CD4-positive, alpha-beta memory T cell (primary cell): ENCODE measurements at regions not wholly inside any gene's neighbourhood (a gene's known extent, or its start where the extent isn't known, plus 50 kb on each side); places are given as distances from the start of the nearest gene placed in this dataset.

ENCODE experiments used
- CTCF ChIA-PET: fragments of 350-600 bp; sonication (Branson Sonifier 250); formaldehyde crosslinking; loops from one replicate; lab custom pipeline; 2021; ENCODE audit warnings: inconsistent platforms; ENCODE audit not compliant: partially characterized antibody; lab: Charles Lee
- POLR2A ChIA-PET: fragments of 350-600 bp; sonication (Branson Sonifier 250); formaldehyde crosslinking; loops from one replicate; lab custom pipeline; 2021; ENCODE audit not compliant: partially characterized antibody; lab: Charles Lee
- DNase-seq, 5 donors: peaks; one replicate each; pipeline versions ENCODE4 v3.0.0 to v3.0.0-alpha.2; 2020 to 2022; ENCODE audit warnings: mixed read lengths in 1 of 5
- H3K27ac ChIP-seq: one replicate; pipeline ENCODE4 v1.7.0; 2013; ENCODE audit warnings: low read depth, low read length
- H3K27me3 ChIP-seq: 2 replicates; pipeline ENCODE4 v1.7.0; 2013; ENCODE audit warnings: mild to moderate bottlenecking, low read length, moderate library complexity; ENCODE audit not compliant: insufficient read depth
- H3K36me3 ChIP-seq: 2 replicates; pipeline ENCODE4 v1.7.0; 2013; ENCODE audit warnings: mild to moderate bottlenecking, low read length, moderate library complexity; ENCODE audit not compliant: insufficient read depth
- H3K4me1 ChIP-seq: 2 replicates; pipeline ENCODE4 v1.7.0; 2013; ENCODE audit warnings: mild to moderate bottlenecking, low read length, moderate library complexity; ENCODE audit not compliant: insufficient read depth
- H3K4me3 ChIP-seq, 2 donors: one replicate each; pipeline ENCODE4 v1.7.0; 2013; ENCODE audit warnings: low read length in 2 of 2, mild to moderate bottlenecking in 1 of 2
- H3K9me3 ChIP-seq, 2 donors: one replicate each; pipeline ENCODE4 v1.7.0; 2013; ENCODE audit warnings: low read length in 2 of 2, control low read depth in 1 of 2; ENCODE audit not compliant: control insufficient read depth in 1 of 2
- H3K27ac Mint-ChIP-seq, 7 donors: one replicate each; pipeline ENCODE4 v1.8.0; 2020 to 2021; ENCODE audit warnings: mixed read lengths in 7 of 7, mild to moderate bottlenecking in 6 of 7, inconsistent platforms in 3 of 7, moderate library complexity in 3 of 7
- H3K27me3 Mint-ChIP-seq, 2 donors: one replicate each; pipeline ENCODE4 v1.8.0; 2020 to 2021; ENCODE audit warnings: mixed read lengths in 2 of 2
- H3K36me3 Mint-ChIP-seq, 2 donors: one replicate each; pipeline ENCODE4 v1.8.0; 2020 to 2021; ENCODE audit warnings: mixed read lengths in 2 of 2, inconsistent platforms in 1 of 2, mild to moderate bottlenecking in 1 of 2
- H3K4me1 Mint-ChIP-seq, 4 donors: one replicate each; pipeline ENCODE4 v1.8.0; 2020 to 2021; ENCODE audit warnings: mixed read lengths in 4 of 4, mild to moderate bottlenecking in 1 of 4
- H3K4me3 Mint-ChIP-seq, 8 donors: one replicate each; pipeline ENCODE4 v1.8.0; 2020 to 2021; ENCODE audit warnings: mixed read lengths in 8 of 8, mild to moderate bottlenecking in 7 of 8, moderate library complexity in 6 of 8, inconsistent platforms in 3 of 8
- H3K9me3 Mint-ChIP-seq, 8 donors: one replicate each; pipeline ENCODE4 v1.8.0; 2020 to 2021; ENCODE audit warnings: mixed read lengths in 8 of 8, mild to moderate bottlenecking in 5 of 8, inconsistent platforms in 3 of 8, moderate library complexity in 1 of 8
- intact Hi-C: fragments of 100-400 bp; cut with micrococcal nuclease; formaldehyde crosslinking; loops from one replicate; pipeline ENCODE4 v1.15.1; 2023

DNA sequence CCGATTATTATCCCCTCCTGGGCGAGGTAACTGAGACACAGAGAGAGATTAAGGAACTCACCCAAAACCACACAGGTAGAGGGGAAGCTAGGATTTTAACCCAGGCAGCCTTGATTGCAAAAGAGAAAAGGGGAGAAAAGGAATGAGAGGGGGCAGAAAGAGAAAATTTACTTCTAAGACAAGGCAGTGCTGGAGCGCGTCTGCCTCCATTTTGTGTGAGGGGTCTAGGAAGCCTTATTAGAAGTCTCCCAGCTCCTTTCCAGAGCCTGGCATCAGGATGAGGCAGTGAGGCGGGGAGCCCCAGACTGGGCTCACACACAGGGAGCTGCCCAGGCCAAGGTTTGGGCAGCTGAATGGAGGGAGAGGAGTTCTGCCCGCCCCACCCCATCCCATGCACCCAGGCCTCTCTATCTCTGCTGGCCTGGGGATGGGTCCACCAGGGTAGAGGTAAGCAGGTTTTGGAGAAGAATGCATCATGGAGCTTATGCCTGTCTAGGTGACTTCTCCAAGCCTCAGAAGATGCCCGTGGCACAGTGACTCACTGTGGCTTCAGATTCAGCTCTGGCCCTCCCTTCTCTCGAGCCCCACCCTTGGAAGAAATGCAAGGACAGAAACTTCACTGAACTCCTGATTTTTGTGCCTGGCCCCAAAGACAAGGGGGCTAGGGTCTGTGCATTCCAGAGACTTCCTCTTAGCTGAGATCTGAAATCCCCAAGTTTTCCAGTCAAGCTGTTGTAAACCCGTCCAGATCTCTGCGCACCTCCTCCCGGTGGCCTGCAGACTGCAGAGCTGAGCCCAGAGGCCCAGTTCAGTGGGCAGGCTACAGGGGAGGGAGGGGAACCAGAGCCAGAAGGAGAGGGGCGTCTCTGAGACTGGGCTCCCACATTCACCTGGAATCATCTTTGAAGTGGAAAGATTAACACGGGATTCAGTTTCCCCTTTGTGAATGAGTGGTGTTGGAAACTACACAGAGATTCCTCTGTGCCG is 95.1 kb upstream of the CDH5 start:
- H3K4me3 ChIP-seq = no peak overlapping the region
- POLR2A ChIA-PET = no interaction called here
- peaks cover 0 to 11% (median 8%) of the 10 kb centered on the region in 8 donors for H3K9me3 Mint-ChIP-seq
- no peak overlapping the region for H3K27ac Mint-ChIP-seq
- no peaks in the 10 kb centered on the region for H3K27me3 ChIP-seq
- no peaks in the 10 kb centered on the region for H3K36me3 ChIP-seq
- no peak for DNase-seq
- H3K4me1 ChIP-seq = peaks cover 12% of the 10 kb centered on the region
- H3K27me3 Mint-ChIP-seq = peaks cover 22 to 37% of the 10 kb centered on the region in 2 donors
- H3K9me3 ChIP-seq = no peaks in the 10 kb centered on the region
- intact Hi-C loops = no loop called here
- no peak overlapping the region for H3K27ac ChIP-seq
- CTCF ChIA-PET = interaction anchor here (1.2 to 1.4 kb wide), 2 partner anchors 9 to 13 kb away, joined by 3 to 5 read pairs; no protein-coding TSS in a partner anchor
- peaks cover 11 to 17% (median 13%) of the 10 kb centered on the region in 4 donors for H3K4me1 Mint-ChIP-seq
- H3K4me3 Mint-ChIP-seq = no peak overlapping the region
- no peaks in the 10 kb centered on the region for H3K36me3 Mint-ChIP-seq

DNA sequence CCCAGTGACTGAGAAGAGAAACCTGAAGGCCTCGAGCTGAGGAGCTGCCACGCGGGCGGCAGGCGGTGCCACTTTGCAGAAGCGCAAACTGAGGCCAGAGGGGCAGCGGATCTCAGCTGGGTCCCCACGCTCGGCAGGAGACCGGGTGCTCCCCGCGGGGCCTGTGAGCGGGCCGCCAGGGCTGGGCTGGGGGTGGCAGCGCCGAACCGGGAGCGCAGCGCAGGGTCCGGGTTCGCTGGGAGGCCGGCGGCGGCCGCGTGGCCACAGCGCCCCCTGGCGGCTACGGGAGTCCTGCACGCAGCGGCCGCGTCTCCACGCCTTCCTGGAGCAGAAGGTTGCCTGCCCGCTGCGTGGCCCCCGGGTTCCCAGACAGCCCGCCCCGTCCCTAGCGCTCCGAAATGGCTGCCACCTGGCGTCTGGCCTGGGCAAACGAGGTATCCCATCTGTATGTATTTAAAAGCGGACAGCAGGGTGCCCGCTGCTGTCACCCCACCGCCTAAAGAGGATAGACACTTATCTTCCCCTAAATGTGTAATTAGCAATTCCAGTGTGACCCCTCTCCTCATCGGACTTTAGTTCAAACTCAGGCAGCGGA is 96.1 kb upstream of the CDH5 start:
- ChIA-PET POLR2A (no interaction called here), CTCF (interaction anchor here (1.3 to 2.0 kb wide), 3 partner anchors 9 to 14 kb away, joined by 3 to 5 read pairs (median 4); no protein-coding TSS in a partner anchor)
- Mint-ChIP-seq H3K36me3 (no peaks in the 10 kb centered on the region), H3K27me3 (peaks cover 27 to 36% of the 10 kb centered on the region in 2 donors), H3K9me3 (peaks cover 0 to 2% (median 0%) of the 10 kb centered on the region in 8 donors), H3K4me1 (peaks cover 11 to 20% (median 15%) of the 10 kb centered on the region in 4 donors), H3K4me3 (peak overlapping the region in 3 of 8 donors; percentile 36 to 39 (median 39)), H3K27ac (no peak overlapping the region)
- no peaks in the 10 kb centered on the region for H3K36me3 ChIP-seq
- H3K9me3 ChIP-seq = no peaks in the 10 kb centered on the region
- DNase-seq = peak in 4 of 5 donors; percentile 41 to 59 (median 46)
- H3K4me3 ChIP-seq = no peak overlapping the region
- H3K4me1 ChIP-seq = peaks cover 12% of the 10 kb centered on the region
- intact Hi-C loops = no loop called here
- no peak overlapping the region for H3K27ac ChIP-seq
- H3K27me3 ChIP-seq = no peaks in the 10 kb centered on the region

GRCh38 chr16:66269617-66270332 is 96.7 kb upstream of the CDH5 start:
- H3K4me3 ChIP-seq = no peak overlapping the region
- Mint-ChIP-seq H3K9me3 (peaks cover 0 to 2% (median 0%) of the 10 kb centered on the region in 8 donors), H3K36me3 (no peaks in the 10 kb centered on the region), H3K4me1 (peaks cover 9 to 20% (median 13%) of the 10 kb centered on the region in 4 donors), H3K27me3 (peaks cover 30 to 37% of the 10 kb centered on the region in 2 donors), H3K27ac (no peak overlapping the region), H3K4me3 (peak overlapping the region in 1 of 8 donors; percentile 25)
- intact Hi-C loops = no loop called here
- no peaks in the 10 kb centered on the region for H3K36me3 ChIP-seq
- H3K9me3 ChIP-seq = no peaks in the 10 kb centered on the region
- ChIA-PET POLR2A (no interaction called here), CTCF (interaction anchor here (0.7 to 2.0 kb wide), 3 partner anchors 9 to 53 kb away, joined by 3 to 4 read pairs (median 3); no protein-coding TSS in a partner anchor)
- H3K27me3 ChIP-seq = no peaks in the 10 kb centered on the region
- no peak for DNase-seq
- peaks cover 9% of the 10 kb centered on the region for H3K4me1 ChIP-seq
- H3K27ac ChIP-seq = no peak overlapping the region

DNA sequence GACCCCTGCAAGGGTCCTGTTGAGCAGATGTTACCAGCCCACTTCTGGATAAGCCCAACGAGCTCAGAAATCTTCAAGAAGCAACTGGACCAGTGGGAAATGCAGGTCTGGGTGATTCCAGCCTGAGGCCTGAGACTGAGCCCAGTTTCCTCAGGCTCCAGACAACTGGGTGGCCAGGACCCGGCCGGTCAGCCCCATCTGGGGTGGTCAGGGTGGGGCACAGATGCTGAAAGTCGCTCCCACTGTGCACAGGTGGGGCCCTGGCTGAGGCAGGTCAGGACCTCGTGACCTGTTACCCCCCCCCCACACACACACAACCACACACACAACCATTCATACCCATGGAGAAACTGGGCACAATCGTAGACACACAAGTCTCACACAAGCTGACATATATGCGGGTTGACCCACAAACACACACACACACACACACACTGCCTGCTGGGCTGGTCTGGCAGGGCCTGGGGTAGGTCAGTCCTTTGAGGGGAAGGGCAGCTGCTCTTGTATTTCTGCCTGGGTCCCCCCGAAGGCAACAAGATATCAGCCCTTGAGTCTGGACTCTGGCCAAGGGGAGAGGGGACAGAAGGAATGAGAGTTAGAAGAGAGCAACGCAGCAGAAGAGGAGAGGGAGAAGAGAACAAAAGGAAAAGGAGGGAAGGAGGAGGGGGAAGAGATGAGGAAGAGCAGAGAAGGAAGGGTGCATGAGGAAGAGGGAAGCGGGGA is 99.0 kb upstream of the CDH5 start:
- Histone ChIP-seq H3K4me1 (peaks cover 3% of the 10 kb centered on the region), H3K9me3 (no peaks in the 10 kb centered on the region), H3K27ac (no peak overlapping the region), H3K27me3 (no peaks in the 10 kb centered on the region), H3K36me3 (no peaks in the 10 kb centered on the region), H3K4me3 (no peak overlapping the region)
- intact Hi-C loops = no loop called here
- POLR2A ChIA-PET = no interaction called here
- no peaks in the 10 kb centered on the region for H3K9me3 Mint-ChIP-seq
- no peaks in the 10 kb centered on the region for H3K36me3 Mint-ChIP-seq
- CTCF ChIA-PET = interaction anchor here (1.2 kb wide), 1 partner anchor 11 kb away, joined by 4 read pairs; no protein-coding TSS in a partner anchor
- peaks cover 31 to 34% of the 10 kb centered on the region in 2 donors for H3K27me3 Mint-ChIP-seq
- H3K27ac Mint-ChIP-seq = no peak overlapping the region
- no peak overlapping the region for H3K4me3 Mint-ChIP-seq
- DNase-seq = no peak
- peaks cover 4 to 14% (median 6%) of the 10 kb centered on the region in 4 donors for H3K4me1 Mint-ChIP-seq

DNA sequence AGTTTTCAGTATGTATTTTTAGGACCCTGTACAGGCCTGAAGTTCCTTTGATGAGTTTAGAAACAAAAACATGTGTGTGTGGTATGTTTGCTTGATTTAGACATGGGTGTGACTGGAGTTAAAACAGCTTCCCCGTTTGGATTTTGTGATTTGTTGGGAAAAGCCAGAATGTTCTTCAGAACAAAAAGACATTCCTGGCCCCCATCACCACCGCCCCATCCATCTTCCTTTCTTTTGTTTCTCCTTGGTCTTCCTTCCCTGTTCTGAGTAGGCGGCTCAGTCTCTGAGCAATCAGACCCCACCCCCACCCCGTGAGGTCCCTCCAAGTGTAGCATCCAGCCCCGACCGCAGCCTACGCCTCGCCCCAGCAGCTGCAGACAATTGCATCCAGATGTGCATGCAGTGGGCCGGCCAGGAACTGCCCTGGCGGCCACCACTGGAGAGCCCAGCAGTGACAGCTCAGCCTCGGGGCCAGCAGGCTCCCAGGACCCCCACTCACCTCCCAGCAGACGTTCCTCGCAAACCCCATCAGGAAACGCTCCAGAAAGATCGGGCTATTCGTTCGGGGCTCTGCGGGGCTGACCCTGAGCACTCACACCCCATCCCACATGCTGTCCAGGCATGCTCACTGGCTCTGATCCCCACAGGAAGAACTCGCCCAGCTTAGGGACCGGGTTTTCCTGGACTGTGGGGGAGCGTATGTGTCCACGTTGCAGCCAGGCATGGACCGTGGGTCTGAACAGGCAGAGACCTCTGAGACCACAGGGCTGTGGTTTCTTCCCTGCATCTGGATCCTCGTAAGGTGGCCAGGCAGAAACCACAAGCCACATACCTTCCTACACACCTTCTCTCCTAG is 99.8 kb upstream of the CDH5 start:
- no peaks in the 10 kb centered on the region for H3K36me3 ChIP-seq
- H3K9me3 Mint-ChIP-seq = no peaks in the 10 kb centered on the region
- H3K4me3 Mint-ChIP-seq = peak overlapping the region in 1 of 8 donors; percentile 0
- peaks cover 4 to 14% (median 7%) of the 10 kb centered on the region in 4 donors for H3K4me1 Mint-ChIP-seq
- POLR2A ChIA-PET = no interaction called here
- CTCF ChIA-PET = interaction anchor here (1.2 kb wide), 1 partner anchor 11 kb away, joined by 4 read pairs; no protein-coding TSS in a partner anchor
- intact Hi-C loops = no loop called here
- H3K4me3 ChIP-seq = no peak overlapping the region
- H3K27me3 ChIP-seq = no peaks in the 10 kb centered on the region
- no peaks in the 10 kb centered on the region for H3K36me3 Mint-ChIP-seq
- no peaks in the 10 kb centered on the region for H3K9me3 ChIP-seq
- no peak overlapping the region for H3K27ac Mint-ChIP-seq
- peaks cover 33 to 34% of the 10 kb centered on the region in 2 donors for H3K27me3 Mint-ChIP-seq
- DNase-seq = no peak
- peaks cover 3% of the 10 kb centered on the region for H3K4me1 ChIP-seq
- no peak overlapping the region for H3K27ac ChIP-seq

- Histone ChIP-seq H3K4me1 (peaks cover 1% of the 10 kb centered on the region), H3K4me3 (no peak overlapping the region), H3K27me3 (no peaks in the 10 kb centered on the region), H3K9me3 (no peaks in the 10 kb centered on the region), H3K36me3 (no peaks in the 10 kb centered on the region), H3K27ac (no peak overlapping the region)
- ChIA-PET CTCF (no interaction called here), POLR2A (no interaction called here)
- intact Hi-C loops = no loop called here
- Mint-ChIP-seq H3K4me3 (no peak overlapping the region), H3K4me1 (peaks cover 1 to 11% (median 7%) of the 10 kb centered on the region in 4 donors), H3K36me3 (no peaks in the 10 kb centered on the region), H3K9me3 (peaks cover 0 to 1% (median 0%) of the 10 kb centered on the region in 8 donors), H3K27me3 (peaks cover 33 to 34% of the 10 kb centered on the region in 2 donors), H3K27ac (no peak overlapping the region)
- DNase-seq = no peak
Observed at GRCh38 chr16:66265556-66266141, 100.8 kb upstream of the CDH5 start.
